Muscle of back (tissue), 3 donors: ENCODE measurements at regions not wholly inside any gene's neighbourhood (a gene's known extent, or its start where the extent isn't known, plus 50 kb on each side); places are given as distances from the start of the nearest gene placed in this dataset.

Experiments used
- DNase-seq, 3 donors: peaks; one replicate each; pipeline versions ENCODE4 v3.0.0 to v3.0.0-alpha.2; 2013

DNA sequence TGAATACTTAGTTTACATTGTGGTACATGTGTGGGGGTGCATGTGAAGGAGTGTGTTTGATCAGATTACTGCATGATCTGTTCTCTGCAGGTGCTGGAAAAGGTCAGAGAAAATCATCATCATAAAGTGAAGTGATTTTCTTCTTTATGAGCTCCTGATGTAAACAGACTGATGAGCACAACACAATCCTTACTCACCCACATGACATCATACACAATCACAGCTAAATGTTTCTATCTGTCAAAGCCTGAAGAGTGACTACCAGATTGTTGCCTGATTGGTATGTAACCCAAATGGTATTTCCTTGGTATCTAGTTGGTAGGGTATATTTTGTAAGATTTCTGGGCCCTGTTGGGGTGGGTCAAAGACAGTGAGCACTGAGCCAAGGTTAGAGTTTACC, 270.8 kb downstream of the FOXG1 start:
- DNase-seq, result no peak

DNA sequence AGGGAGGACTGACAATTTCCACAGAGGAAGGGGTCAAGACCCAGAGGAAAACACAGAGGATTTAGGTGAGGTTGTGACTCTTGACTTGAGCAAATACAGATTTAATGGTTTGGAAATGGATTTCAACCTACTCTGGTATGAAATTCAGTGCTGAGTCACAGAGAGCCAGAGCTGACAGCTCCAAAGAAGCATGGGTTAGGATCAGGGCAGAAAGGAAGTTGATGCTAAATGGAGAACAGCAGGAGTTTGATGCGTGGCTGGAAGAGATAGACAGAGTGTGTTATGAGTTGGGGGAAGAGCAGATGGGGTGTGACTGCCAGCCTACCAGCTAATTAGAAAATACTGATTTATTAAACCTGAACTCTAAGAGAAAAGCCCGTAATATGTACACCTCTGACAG, 272.6 kb downstream of the FOXG1 start:
- DNase-seq, result no peak

DNA sequence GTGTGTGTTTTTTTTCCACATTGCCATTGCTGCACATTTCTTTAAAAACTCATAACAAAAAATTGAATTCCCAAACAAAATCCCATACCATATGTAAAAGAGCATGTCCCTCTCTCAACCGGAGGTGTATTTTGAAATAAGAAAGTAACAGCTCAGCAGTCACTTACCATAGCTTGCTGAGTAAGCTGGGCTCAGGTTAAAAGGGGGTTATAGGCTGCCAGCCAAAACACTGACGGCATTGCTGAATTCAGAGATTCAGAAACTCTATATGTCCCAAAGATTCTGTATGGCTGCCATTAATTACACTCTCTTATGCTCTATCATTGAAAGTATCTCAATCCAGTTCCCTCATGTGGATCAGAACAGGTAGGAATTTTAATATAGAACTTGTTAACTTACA, 276.0 kb downstream of the FOXG1 start:
- DNase-seq, result peak in 1 of 3 donors; percentile 22

DNA sequence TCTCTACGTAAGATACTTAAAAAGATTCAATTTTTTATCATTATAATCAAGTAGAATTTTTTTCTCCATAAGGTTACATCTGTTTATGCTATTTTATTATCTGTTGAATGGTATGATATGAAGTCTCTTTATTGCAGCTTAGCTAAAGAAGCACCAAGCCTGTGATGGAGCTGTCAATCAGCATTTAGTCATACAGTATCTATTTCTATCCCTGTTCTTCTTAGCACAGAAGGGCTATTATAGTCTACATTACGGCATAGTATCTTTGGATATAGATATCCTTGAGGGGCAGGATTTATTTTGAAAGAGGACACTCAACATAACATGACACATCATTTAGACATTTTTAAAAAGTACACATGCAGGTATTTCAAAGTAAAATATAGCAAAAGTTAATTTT, 277.1 kb downstream of the FOXG1 start:
- no peak for DNase-seq

DNA sequence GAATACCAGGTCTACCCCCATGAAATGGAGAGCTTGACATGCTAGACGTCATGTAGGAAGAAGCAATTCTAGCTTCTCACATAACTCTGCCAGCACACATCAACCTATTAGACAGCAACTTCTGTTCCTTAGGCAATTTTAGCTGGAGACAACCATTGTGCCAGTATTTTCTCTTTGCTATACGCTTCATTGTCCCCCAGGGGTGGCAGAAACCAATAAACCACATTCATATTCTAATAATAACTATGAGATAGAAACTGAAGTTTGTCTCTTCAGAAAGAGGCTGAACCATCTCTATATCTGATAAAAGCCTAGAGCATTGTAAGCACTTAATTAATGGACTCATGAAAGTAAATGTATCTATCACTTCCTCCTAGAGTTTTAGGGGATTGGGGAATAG, 278.6 kb downstream of the FOXG1 start:
- DNase-seq, result no peak

DNA sequence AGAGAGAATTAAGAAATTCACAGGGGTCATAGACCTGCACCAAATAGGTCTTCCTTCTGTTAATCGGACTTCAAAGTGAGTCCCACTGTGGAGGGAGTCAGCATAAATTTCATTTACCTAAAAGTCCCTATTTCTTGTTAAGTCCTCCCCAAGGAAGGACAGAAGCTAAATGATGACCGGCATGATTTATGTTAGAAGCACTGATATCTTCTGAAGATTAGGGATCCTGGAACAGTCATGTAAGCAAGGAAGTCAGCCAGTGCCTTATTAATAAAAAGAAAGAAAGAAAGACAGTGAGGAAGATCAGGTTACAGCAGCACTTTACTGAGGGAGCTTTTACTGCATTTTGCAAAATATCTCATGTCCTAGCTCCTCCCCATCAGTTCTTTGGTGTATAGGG, 287.5 kb downstream of the FOXG1 start:
- DNase-seq, result no peak

DNA sequence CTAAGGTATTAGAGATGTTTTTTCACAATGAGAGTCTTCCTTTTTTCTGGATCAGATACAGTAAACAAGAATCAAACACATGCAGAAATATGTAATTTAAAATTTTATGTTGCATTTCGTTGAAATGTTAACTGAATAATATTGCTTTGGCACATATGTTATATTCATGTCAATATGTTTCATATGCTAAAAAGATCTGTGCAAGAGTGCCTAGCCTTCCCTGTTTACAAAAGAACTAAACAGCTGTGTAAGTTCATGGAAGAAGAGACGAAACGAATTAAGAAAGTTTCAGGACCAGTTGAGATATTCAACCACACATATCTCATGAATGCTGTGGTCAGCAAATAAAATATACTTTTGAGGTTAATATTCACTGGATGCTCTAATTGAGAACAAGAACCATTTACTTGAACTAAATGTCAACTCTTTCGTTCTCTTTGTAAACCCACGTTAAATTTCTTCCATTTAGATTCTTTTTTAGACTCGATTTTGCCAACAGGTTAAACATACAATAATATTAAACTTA, 289.5 kb downstream of the FOXG1 start:
- no peak for DNase-seq

DNA sequence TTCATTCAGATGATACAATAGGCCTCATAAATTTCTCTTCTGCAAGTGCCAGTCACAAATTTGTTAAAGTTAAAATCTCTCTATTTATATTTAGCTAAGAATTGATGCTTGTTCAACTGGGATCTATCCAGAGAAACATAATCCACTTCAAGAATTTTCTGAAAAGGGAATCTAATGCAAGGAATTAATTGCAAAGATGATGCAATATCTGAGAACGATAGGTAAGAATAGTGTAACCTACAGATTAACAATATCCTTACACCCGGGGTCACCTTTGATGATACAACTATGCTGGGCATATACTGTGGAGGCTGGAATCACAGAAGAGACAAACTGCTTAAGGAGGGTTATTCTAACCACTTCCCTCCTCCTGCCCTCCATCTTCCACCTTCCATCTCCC, 295.1 kb downstream of the FOXG1 start:
- DNase-seq, result no peak

DNA sequence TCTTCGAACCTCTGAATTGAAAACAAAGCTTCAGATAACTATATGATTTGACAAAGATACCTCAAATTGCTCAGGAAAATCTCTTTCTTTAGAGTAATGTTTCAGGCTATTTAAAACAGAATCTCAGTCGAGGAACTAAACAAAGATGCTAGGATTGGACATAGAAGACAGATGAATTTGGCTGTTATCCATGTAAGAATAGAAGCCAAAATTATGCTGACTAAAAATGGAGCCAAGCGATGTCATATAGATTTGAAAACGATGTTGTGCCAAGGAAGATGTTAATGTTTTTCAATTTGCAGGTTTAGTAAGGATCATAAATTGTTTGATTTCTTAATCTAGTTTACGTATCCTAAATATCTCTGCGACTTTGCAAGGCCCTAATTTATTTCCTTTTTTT, 295.9 kb downstream of the FOXG1 start:
- no peak for DNase-seq

DNA sequence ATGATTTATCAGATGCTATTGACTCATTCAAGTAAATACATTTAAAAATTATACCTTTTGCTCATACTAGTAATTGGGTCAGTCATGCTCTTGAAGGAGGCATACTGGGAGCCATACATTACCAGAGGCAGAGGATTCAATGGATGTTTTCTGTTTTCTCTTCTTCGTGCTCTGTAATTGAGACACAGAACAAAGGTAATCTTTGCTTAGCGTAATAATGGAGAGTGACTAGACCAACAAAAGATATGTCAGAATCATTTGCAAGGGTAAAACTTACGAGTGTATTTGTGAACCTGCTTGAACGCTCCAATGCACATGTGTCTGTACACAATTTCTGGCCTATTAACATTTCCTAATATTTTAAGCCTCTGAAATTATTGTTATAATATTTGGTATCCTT, 296.4 kb downstream of the FOXG1 start:
- no peak for DNase-seq

DNA sequence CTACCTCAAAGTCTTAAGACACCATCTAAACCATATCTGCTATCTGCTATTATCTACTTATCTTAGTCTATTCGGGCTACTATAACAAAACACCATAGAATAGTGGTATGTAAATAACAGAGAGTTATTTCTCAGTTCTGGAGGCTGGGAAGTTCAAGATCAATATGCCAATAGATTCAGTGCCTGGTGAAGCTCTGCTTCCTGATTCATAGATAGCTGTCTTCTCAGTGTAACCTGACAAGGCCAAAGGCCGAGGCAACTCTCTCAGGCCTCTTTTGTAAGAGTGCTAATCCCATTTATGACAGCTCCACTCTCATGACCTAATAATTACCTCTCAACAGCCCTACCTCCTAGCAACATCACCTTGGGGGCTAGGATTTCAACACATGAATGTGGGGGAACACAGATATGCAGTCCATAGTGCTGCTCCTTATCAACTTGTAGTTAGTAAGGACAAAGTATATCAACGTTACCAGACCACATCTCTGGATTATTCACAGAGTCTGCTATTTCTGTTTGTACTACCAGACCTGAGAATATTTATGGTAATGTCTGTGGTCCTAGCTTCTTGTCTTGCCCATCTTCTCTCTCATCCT, 297.8 kb downstream of the FOXG1 start:
- DNase-seq, result no peak

DNA sequence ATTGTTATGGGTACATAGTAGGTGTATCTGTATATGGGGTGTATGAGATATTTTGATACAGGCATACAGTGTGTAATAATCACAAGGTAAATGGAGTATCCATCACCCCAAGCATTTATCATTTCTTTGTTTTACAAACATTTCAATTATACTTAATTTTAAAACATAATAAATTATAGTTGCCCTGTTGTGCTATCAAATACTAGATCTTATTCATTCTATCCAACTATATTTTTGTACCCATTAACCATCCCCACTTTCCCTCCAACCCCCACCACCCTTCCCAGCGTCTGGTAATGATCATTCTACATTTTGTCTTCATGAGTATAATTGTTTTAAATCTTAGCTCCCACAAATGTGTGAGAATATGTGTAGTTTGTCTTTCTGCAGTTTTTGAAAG, 302.6 kb downstream of the FOXG1 start:
- DNase-seq, result no peak

DNA sequence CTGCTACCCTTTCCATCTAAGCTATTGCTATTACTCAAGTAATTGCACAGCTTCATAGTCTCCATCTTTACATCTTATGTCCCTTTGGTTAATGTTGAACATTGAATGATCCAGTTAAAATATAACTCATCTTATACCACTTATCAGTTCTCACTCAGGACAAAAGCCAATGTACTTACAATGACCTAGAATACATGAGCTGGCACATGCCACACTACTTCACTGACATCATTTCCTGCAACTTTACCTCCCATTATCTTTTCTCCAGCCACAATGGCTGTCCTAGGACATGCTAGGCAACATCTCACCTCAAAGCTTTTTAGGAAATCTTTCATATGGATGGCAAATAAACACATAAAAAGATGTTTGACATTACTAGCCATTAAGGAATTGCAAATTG, 309.2 kb downstream of the FOXG1 start:
- no peak for DNase-seq

DNA sequence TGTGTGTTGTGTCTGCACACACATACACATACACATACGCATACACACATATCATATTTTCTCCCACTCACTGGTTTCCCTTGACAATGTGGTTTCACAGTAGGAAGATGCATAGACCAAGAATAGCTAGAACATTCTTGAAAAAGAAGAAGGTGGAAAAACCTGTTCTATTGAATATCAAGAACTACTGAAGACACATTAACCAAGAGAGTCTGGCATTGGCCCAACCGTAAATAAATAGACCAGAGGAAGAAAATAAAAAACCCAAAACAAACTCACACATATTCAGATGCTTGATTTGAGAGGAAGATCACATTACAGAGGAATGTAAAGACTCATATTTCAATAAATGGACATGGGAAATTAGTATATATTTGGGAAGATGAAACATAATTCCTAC, 311.3 kb downstream of the FOXG1 start:
- no peak for DNase-seq

DNA sequence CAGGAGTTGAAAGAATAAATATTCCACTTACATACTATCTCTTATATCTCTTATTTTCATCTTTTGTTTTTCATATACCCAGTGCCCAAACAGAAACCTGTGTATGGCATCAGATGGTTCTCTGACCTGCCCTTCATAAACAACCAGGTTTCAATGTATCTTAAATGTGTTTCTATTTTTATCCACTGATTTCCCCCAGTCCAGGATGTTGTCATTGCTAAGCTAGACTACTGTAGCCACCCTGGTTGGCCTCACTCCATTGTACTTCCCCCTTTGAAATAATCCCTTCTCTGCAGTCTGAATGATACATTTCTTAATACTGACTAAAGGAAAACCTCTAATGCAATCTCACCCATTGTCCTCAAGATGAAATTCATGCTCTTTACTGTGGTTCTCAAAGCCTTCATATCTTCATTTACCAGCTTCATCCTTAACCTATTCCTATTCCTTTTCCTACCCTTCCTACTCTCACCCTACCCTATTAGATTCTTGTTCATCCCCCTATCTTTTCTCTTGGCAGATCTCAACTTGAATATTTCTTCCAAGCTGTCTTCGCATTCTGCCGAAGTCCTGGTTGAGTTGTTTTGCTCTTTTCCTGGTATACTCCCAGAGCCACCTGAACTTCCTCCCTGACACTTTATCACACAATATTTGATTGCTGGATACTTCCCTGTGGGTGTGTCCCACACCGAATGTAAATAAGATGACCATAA, 312.4 kb downstream of the FOXG1 start:
- DNase-seq, result no peak

DNA sequence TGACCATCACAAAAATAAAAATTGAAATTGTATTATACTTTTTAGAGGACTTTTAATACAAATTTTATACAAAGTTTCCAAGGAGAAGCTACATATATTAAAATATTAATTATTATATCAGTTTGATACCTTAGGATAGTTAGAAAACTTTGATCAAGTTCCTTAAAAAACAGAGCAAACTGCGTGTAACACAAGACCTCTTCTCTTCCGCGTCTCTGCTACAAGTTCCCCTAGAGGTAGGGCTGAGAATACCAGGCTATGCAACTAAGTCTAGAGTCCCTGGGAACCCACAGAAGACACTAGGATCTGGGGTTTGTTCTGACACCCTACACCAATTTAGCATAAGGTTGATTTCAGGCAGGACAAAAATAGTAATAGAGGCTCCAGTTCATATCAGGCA, 319.0 kb downstream of the FOXG1 start:
- no peak for DNase-seq

DNA sequence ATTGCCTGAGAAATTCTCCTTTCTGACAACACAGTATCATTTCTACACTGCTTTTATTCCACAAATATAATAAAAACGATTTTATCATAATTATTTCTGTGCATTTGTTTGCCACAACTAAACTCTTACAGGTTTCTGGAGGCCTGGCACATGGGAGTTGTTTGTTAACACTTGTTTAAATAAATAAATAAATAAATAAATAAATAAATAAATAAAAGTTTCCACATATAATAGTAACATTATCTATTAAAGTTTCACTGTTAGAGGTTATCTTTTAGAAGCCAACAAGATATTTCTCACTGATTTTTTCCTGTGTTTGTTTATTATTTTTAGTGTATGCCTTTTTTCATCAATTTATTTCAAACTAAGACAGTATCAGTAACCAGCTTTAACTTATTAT, 323.3 kb downstream of the FOXG1 start:
- DNase-seq, result no peak

DNA sequence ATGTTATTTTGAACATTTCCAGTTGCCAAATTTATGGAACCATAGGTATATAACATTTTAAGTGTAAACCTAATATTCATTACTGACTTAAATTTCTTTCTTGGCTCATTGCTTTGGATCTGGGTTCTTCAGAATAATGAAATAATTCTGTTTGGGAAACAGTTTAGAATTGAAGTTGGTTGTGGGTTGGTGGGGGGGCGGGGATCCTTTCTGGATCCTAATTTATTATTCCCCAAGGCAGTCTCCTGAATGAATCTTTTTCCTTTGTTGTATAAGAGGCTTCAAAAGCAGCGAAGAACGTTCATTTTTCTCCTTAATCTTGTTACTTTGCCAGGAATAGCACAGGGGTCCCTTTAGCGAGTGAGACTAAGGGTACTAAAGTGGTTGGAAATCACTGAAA, 325.5 kb downstream of the FOXG1 start:
- DNase-seq, result no peak

DNA sequence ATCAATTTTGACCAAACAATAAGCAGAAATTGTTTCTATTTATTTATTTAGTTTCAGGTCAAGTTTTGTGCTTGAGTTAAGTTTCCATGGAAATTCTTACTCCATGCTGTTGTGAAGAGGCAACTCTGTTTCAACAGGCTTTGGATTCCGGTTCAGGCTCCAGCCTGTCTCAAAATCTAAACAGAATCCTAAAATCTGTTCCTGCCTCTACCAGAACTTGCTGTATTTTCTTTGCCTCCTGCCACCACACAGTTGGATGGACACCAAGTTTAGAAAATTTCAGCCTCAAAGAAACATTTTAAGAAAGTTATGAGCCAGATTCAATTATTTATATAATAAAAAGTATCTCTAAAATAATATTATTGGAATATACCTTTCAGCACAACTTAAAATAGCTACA, 330.9 kb downstream of the FOXG1 start:
- no peak for DNase-seq

DNA sequence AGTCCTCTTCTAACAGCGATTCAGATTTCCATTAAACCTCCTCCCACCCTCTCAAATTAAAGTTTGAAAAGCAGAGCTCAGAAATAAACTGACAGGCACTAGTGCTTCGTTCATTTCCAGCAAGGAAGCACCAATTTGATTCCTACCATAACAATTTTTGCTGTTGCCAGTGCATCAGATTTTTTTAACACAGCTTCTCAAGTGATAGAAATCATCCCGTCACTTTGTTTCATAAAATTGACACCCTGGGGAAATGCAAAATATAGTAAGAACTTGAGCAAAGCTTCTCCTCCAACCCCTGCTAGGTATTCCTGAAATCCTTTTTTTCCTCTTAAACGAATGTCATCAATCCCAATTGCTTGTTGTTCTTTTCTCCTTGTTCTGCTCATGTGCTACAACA, 332.1 kb downstream of the FOXG1 start:
- no peak for DNase-seq

DNA sequence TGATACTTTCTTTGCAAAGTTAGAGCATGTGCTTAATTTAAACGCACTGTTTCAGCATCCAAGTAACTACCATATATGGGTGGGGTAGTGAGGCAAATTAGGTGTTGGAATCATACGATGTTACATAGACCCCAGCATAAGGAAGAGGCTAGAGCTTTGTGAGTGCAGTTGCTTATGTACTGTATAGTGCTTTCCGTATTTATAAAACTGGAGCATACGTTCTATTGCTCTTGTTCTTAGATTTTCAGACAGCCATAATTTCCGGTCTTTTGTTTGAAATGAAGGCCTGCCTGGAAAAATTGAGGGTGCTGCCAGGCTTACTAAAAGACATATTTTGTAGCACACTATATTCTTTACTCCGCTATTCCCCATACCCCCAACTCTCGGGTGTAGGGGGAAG, 335.7 kb downstream of the FOXG1 start:
- no peak for DNase-seq

DNA sequence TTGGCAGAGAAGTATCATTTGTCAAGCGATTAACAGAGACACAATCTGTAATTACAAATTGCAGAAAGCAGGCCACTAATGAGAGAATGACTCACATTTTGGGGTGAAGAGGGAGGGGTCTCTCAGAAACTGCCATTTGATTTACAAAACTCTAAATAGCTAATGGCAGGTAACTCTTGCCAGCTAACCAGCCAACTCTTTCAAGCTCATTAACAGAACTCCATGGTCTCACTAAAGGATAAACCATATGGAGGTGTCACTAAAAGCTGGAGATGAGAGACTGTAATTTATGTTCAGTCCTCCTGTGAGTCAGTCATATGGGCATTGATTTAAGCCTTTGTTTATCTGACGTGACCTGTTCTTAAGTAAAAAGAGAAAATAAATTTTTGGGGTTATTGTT, 336.4 kb downstream of the FOXG1 start:
- no peak for DNase-seq

DNA sequence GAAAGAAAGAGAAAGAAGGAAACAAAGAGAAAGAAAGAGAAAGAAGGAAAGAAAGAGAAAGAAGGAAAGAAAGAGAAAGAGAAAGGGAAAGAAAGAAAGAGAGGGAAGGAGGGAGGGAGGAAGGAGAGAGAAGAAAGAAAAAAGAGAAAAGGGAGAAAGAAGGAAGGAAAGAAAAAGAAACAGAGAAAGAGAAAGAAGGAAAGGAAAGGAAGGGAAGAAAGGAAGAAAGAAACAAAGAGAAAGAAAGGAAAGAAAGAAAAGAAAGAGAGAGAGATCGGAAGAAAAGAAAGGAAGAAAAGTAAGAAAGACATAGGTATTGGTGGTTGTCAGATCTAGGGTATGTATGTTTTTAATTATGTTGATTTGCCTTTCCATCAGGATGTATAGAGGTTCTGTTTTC, 342.3 kb downstream of the FOXG1 start:
- DNase-seq, result no peak

DNA sequence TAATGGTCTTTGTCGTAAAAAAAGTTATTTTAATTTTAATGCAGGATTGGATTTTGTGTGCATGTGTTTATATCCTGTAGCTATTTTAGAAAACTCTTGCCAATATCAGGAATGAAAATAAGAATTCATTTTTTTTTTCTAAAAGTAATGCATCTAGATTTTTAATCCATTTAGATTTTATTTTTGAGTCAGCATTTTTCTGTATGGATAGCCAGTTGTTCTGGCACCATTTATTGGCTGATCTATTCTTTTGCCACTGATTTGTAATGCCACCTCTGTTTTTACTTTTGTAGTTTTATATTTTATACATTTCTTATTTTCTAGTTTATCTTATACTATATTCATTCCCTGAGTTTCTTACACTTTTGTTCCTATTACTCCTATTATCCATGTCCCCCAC, 343.0 kb downstream of the FOXG1 start:
- DNase-seq, result no peak
